HepG2 (cell line): ENCODE measurements at regions not wholly inside any gene's neighbourhood (a gene's known extent, or its start where the extent isn't known, plus 50 kb on each side); places are given as distances from the start of the nearest gene placed in this dataset.

Experiments
- ATAC-seq: fragments of 200-7000 bp; cut with Tn5 transposase; 3 replicates; pipeline ENCODE4 v1.9.1; 2020; ENCODE audit warnings: mild to moderate bottlenecking, moderate library complexity
- BruUV-seq: library from RNA; stranded (reverse); fragments of 400-500 nt; replicated peaks from 2 replicates; lab custom pipeline; 2021; lab: Mats Ljungman, UMichigan
- CTCF ChIA-PET: fragments of 300-600 bp; formaldehyde crosslinking; extraction: SDS; loops from one replicate; lab custom pipeline; 2021; ENCODE audit warnings: low total read pairs, inconsistent platforms, low intra/inter-chr PET ratio; lab: Yijun Ruan, JAX
- POLR2A ChIA-PET: fragments of 350-600 bp; sonication (Branson Sonifier 250); formaldehyde crosslinking; loops from one replicate; lab custom pipeline; 2020; ENCODE audit warnings: antibody characterized with exemption, inconsistent platforms; lab: Yijun Ruan, JAX
- DNase-seq: peaks from one replicate; pipeline ENCODE4 v3.0.0-alpha.2; 2015; ENCODE audit warnings: low spot score
- FAIRE-seq: peaks from 3 replicates; lab custom pipeline; 2011; peaks lifted over from hg19 to GRCh38; lab: Jason Lieb, UNC
- H2AFZ ChIP-seq: one replicate; pipeline ENCODE4 v1.6.1; 2011; ENCODE audit warnings: low read length, inconsistent platforms
- H3K27ac ChIP-seq: fragments of 300-600 bp; 3 replicates; pipeline ENCODE4 v1.8.0; 2011; ENCODE audit warnings: mixed run types, mild to moderate bottlenecking, mixed read lengths, low read length, inconsistent platforms; ENCODE audit not compliant: insufficient read depth; ENCODE audit errors: extremely low read length
- H3K27me3 ChIP-seq, 2 experiments: fragments of 200-600 bp in 1 of 2; 2 replicates in 1 of 2; 3 replicates in 1 of 2; pipeline versions ENCODE4 v1.6.0 to v1.8.0; 2011; ENCODE audit warnings: low read length in 2 of 2, mild to moderate bottlenecking in 2 of 2, moderate library complexity in 2 of 2, inconsistent platforms in 1 of 2; ENCODE audit not compliant: insufficient read depth in 2 of 2, control insufficient read depth in 1 of 2
- H3K36me3 ChIP-seq, 2 experiments: fragments of 200-600 bp in 1 of 2; replicated peaks in 1 of 2; 2 replicates in 1 of 2; 3 replicates in 1 of 2; pipeline versions ENCODE4 v1.5.1 to v1.8.0; 2011; ENCODE audit warnings: low read length in 2 of 2, inconsistent platforms in 1 of 2; ENCODE audit not compliant: insufficient read depth in 2 of 2, control insufficient read depth in 1 of 2
- H3K4me1 ChIP-seq: 2 replicates; pipeline ENCODE4 v1.5.1; 2012; ENCODE audit warnings: low read length, inconsistent platforms; ENCODE audit not compliant: insufficient read depth
- H3K4me2 ChIP-seq: 2 replicates; pipeline ENCODE4 v1.6.0; 2011; ENCODE audit warnings: low read depth, low read length, inconsistent platforms
- H3K4me3 ChIP-seq, 3 experiments: fragments of 200-600 bp in 1 of 3; sonication (generic), shearing (Covaris generic) in 1 of 3; replicated peaks in 1 of 3; 2 replicates each; pipeline ENCODE4 v1.5.1; 2011 to 2016; ENCODE audit warnings: low read length in 3 of 3, inconsistent platforms in 2 of 3, low read depth in 2 of 3, mild to moderate bottlenecking in 2 of 3, control low read depth in 1 of 3, mixed read lengths in 1 of 3; ENCODE audit not compliant: insufficient read depth in 1 of 3
- H3K79me2 ChIP-seq: one replicate; pipeline ENCODE4 v1.6.1; 2011; ENCODE audit warnings: low read length, inconsistent platforms; ENCODE audit not compliant: insufficient read depth
- H3K9ac ChIP-seq: 2 replicates; pipeline ENCODE4 v1.6.0; 2011; ENCODE audit warnings: mild to moderate bottlenecking, low read depth, low read length, inconsistent platforms; ENCODE audit not compliant: insufficient read depth
- H3K9me3 ChIP-seq: 2 replicates; pipeline ENCODE4 v1.5.1; 2012; ENCODE audit warnings: mild to moderate bottlenecking, low read length
- H4K20me1 ChIP-seq: 2 replicates; pipeline ENCODE4 v1.6.0; 2011; ENCODE audit warnings: inconsistent platforms, mild to moderate bottlenecking, low read length, moderate library complexity; ENCODE audit not compliant: insufficient read depth
- RFX5 ChIP-seq: IDR thresholded peaks from 2 replicates; pipeline ENCODE4 v1.6.1; 2011; ENCODE audit warnings: low read depth, low read length, improper control_type of control experiment
- ZMAT3 ChIP-seq: sonication (generic); formaldehyde crosslinking; conservative IDR thresholded peaks from 2 replicates; pipeline ENCODE4 v1.7.0; 2021; ENCODE audit warnings: missing genetic modification reagents
- ZNF253 ChIP-seq: sonication (generic); formaldehyde crosslinking; IDR thresholded peaks from 2 replicates; pipeline ENCODE4 v1.8.0; 2022; ENCODE audit warnings: mild to moderate bottlenecking, missing genetic modification reagents, borderline replicate concordance
- ZNF407 ChIP-seq: sonication (generic); formaldehyde crosslinking; IDR thresholded peaks from one replicate; pipeline ENCODE4 v1.5.1; 2020; ENCODE audit warnings: mild to moderate bottlenecking, missing genetic modification reagents; ENCODE audit errors: not compliant biosample characterization
- WGBS: methylation state at CpG from one replicate; pipeline ENCODE4 v1.1.6; 2017; ENCODE audit warnings: low lambda C conversion rate; 5-methylcytosine and 5-hydroxymethylcytosine counted together
- in situ Hi-C: cut with HindIII; loops from 2 replicates; pipeline ENCODE4 v1.10.0; 2017; ENCODE audit warnings: low pct_unique_long_range_greater_than_20kb; ENCODE audit not compliant: extremely low pct_ligation_motif_present
- intact Hi-C: fragments of 100-400 bp; cut with micrococcal nuclease; formaldehyde crosslinking; loops from one replicate; pipeline ENCODE4 v1.10.0; 2022; ENCODE audit not compliant: unreplicated experiment

DNA sequence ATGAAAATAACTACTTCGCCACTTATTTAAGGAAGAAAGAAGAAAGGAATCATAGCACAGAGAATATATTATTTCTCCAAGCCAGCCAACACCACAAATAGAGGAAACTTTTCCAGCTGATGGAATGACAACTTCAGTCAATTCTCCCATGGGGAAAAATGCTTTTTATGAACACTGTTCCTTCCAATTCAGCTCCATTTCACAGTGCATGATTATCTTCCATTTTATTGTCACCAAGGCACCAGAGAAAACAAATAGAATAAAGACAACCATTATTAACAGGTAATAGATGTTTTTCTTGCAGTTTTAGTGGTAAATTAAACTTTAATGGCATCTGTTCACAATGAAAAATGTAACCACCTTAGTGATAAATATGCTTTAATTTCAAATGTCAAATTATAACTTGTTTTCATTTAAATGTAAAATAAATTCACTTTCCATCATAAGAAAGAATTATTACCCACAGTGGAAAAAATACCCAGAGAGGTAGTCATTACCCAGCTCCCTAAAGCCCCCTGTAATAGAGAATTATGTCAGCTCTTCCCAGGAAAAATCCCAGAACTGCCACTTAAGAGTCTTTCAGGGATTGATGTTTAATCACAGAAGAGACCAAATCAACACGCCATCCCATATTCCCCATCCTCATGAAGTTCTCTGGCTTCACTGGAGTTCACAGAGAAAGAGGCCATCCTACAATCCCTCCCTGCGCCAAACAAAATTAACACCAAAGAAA is 828.3 kb upstream of the TMEM132C start:
- no peak for ATAC-seq
- no TSS peak for BruUV-seq
- H3K79me2 ChIP-seq: no peaks in the 10 kb centered on the region
- H3K27me3 ChIP-seq: no peaks in the 10 kb centered on the region; a peak in 1 of 5 replicates
- peaks cover 14% of the 10 kb centered on the region for H3K9me3 ChIP-seq
- intact Hi-C loops: no loop called here
- no peak overlapping the region for H3K4me2 ChIP-seq
- ChIA-PET CTCF (no interaction called here), POLR2A (no interaction called here)
- no peak overlapping the region for H2AFZ ChIP-seq
- in situ Hi-C loops: no loop called here
- H3K27ac ChIP-seq: no peak overlapping the region
- H3K9ac ChIP-seq: no peak overlapping the region
- no peak for DNase-seq
- no peaks in the 10 kb centered on the region for H3K36me3 ChIP-seq
- H4K20me1 ChIP-seq: no peaks in the 10 kb centered on the region
- H3K4me1 ChIP-seq: no peaks in the 10 kb centered on the region
- TF ChIP-seq ZNF253 (CRISPR knock-in tag): no peak
- TF ChIP-seq RFX5: no peak
- TF ChIP-seq ZMAT3 (CRISPR knock-in tag): no peak
- no peak for TF ChIP-seq ZNF407 (CRISPR knock-in tag)
- no peak for FAIRE-seq
- H3K4me3 ChIP-seq: no peak overlapping the region
- WGBS: 9% methylated on average over 3 of the region's 3 CpGs
